Cardiac fibroblast (primary cell): ENCODE measurements at regions not wholly inside any gene's neighbourhood (a gene's known extent, or its start where the extent isn't known, plus 50 kb on each side); places are given as distances from the start of the nearest gene placed in this dataset.
A peak's percentile ranks its signal among the peaks of the same experiment; 100 is the strongest.

ENCODE experiments used
- DNase-seq, 2 donors: peaks; one replicate each; pipeline versions ENCODE4 v3.0.0 to v3.0.0-alpha.2; 2010; ENCODE audit warnings: low read depth in 2 of 2
- H3K4me3 ChIP-seq, 2 donors: replicated peaks in 1 of 2; 1 replicate in 1 of 2; 2 replicates in 1 of 2; pipeline ENCODE4 v1.5.1; 2011; ENCODE audit warnings: low read depth in 2 of 2, low read length in 2 of 2, mild to moderate bottlenecking in 2 of 2, moderate library complexity in 1 of 2
- CTCF ChIP-seq: IDR thresholded peaks from one replicate; pipeline ENCODE4 v1.5.1; 2011; ENCODE audit warnings: low read depth, mild to moderate bottlenecking, low read length, inconsistent platforms

GRCh38 chr16:87231911-87232310 is 85.3 kb downstream of the C16orf95 start:
- DNase-seq = no peak
- no peak overlapping the region for H3K4me3 ChIP-seq
- TF ChIP-seq CTCF = no peak

GRCh38 chr16:87233928-87234327 is 83.3 kb downstream of the C16orf95 start:
- peak; percentile 50 for TF ChIP-seq CTCF
- no peak overlapping the region for H3K4me3 ChIP-seq
- DNase-seq = peak; percentile 63 to 72

GRCh38 chr16:87234601-87235000 is 82.6 kb downstream of the C16orf95 start:
- no peak for DNase-seq
- no peak overlapping the region for H3K4me3 ChIP-seq
- TF ChIP-seq CTCF = no peak

- no peak for DNase-seq
- no peak for TF ChIP-seq CTCF
Measured at GRCh38 chr16:87235810-87236515, 81.2 kb downstream of the C16orf95 start.

GRCh38 chr16:87236516-87237115 is 80.6 kb downstream of the C16orf95 start:
- no peak overlapping the region for H3K4me3 ChIP-seq
- TF ChIP-seq CTCF = no peak
- no peak for DNase-seq

More at GRCh38 chr16:87235810-87236515, 81.2 kb downstream of the C16orf95 start:
- H3K4me3 ChIP-seq = no peak overlapping the region

- no peak for TF ChIP-seq CTCF
- H3K4me3 ChIP-seq = no peak overlapping the region
- no peak for DNase-seq
Measured at GRCh38 chr16:87238361-87238715, 78.9 kb downstream of the C16orf95 start.
